Thyroid gland (tissue), 4 donors: ENCODE measurements at regions not wholly inside any gene's neighbourhood (a gene's known extent, or its start where the extent isn't known, plus 50 kb on each side); places are given as distances from the start of the nearest gene placed in this dataset.

ENCODE experiments used
- DNase-seq, 2 donors: peaks; one replicate each; pipeline ENCODE4 v3.0.0-alpha.2; 2019
- H3K27ac ChIP-seq, 3 donors: fragments of 200-600 bp; sonication (generic); 1 replicate in 2 of 3; 2 replicates in 1 of 3; pipeline ENCODE4 v1.5.1; 2016 to 2019; ENCODE audit warnings: mild to moderate bottlenecking in 1 of 3, moderate library complexity in 1 of 3
- H3K27me3 ChIP-seq: fragments of 200-600 bp; sonication (generic); one replicate; pipeline ENCODE4 v1.5.1; 2019
- H3K36me3 ChIP-seq, 2 donors: fragments of 200-600 bp; sonication (generic); one replicate each; pipeline ENCODE4 v1.5.1; 2016 to 2019
- H3K4me1 ChIP-seq, 2 donors: fragments of 200-600 bp; sonication (generic); one replicate each; pipeline ENCODE4 v1.5.1; 2017 to 2019
- H3K4me3 ChIP-seq, 3 donors: fragments of 200-600 bp; sonication (generic); replicated peaks in 1 of 3; 1 replicate in 2 of 3; 2 replicates in 1 of 3; pipeline ENCODE4 v1.5.1; 2016; ENCODE audit warnings: mild to moderate bottlenecking in 1 of 3
- H3K9me3 ChIP-seq: fragments of 200-600 bp; sonication (generic); one replicate; pipeline ENCODE4 v1.5.1; 2017
- POLR2A ChIP-seq, 2 donors: fragments of 450-650 bp; IDR thresholded peaks; one replicate each; pipeline ENCODE4 v1.6.1; 2017; ENCODE audit warnings: antibody characterized with exemption in 2 of 2, mild to moderate bottlenecking in 2 of 2, moderate library complexity in 1 of 2
- WGBS, 2 donors: methylation state at CpG; one replicate each; pipeline ENCODE4 v1.1.5; 2017; 5-methylcytosine and 5-hydroxymethylcytosine counted together
- intact Hi-C: fragments of 100-400 bp; cut with DNase I; formaldehyde crosslinking; loops from one replicate; pipeline ENCODE4 v1.15.1; 2023
- TF ChIP-seq, protein P1 (sequence below), 6 experiments: fragments of 200-600 bp in 3 of 6; fragments of 450-650 bp in 3 of 6; sonication (generic) in 3 of 6; IDR thresholded peaks; one replicate each; pipeline ENCODE4 v1.5.1; 2016 to 2019; ENCODE audit warnings: antibody characterized with exemption in 6 of 6, mild to moderate bottlenecking in 2 of 6, inconsistent platforms in 1 of 6, moderate library complexity in 1 of 6

- intact Hi-C loops = no loop called here
- no peak for DNase-seq
- Histone ChIP-seq H3K4me3 (no peak overlapping the region), H3K36me3 (no peaks in the 10 kb centered on the region), H3K27me3 (no peaks in the 10 kb centered on the region), H3K9me3 (no peaks in the 10 kb centered on the region), H3K27ac (no peak overlapping the region), H3K4me1 (no peaks in the 10 kb centered on the region)
- 68 to 78% methylated on average over 13 of the region's 13 CpGs for WGBS, 2 donors
- TF ChIP-seq POLR2A (IDR thresholded peaks at IDR 0.05) = no peak
- TF ChIP-seq, protein P1, sequence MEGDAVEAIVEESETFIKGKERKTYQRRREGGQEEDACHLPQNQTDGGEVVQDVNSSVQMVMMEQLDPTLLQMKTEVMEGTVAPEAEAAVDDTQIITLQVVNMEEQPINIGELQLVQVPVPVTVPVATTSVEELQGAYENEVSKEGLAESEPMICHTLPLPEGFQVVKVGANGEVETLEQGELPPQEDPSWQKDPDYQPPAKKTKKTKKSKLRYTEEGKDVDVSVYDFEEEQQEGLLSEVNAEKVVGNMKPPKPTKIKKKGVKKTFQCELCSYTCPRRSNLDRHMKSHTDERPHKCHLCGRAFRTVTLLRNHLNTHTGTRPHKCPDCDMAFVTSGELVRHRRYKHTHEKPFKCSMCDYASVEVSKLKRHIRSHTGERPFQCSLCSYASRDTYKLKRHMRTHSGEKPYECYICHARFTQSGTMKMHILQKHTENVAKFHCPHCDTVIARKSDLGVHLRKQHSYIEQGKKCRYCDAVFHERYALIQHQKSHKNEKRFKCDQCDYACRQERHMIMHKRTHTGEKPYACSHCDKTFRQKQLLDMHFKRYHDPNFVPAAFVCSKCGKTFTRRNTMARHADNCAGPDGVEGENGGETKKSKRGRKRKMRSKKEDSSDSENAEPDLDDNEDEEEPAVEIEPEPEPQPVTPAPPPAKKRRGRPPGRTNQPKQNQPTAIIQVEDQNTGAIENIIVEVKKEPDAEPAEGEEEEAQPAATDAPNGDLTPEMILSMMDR (IDR thresholded peaks at IDR 0.05) = no peak
These were observed 239.8 kb upstream of the THBS1 start for GRCh38 chr15:39340903-39341645.

DNA sequence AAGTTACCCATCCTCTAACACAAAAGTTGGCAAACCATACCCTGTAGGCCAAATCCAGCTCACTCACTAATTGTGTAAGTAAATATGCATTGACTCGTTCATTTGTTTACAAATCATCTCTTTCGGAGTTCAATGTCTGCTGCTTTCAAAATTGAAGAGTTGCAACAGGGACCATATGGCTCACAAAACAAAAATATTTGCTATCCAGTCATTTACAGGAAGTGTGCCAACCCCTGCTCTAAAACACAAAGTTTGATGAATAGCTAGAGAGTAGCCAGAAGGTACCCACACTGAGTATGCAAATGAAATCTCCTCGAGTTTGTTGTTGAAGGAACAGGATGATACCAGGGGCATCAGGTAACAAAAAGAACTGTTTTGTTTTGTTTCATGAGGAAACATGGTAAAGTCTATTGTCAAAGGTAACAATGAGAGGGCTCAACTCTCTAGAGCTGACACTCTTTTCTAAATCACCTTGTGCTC is 236.2 kb upstream of the THBS1 start:
- Histone ChIP-seq H3K4me1 (no peaks in the 10 kb centered on the region), H3K4me3 (no peak overlapping the region), H3K27ac (no peak overlapping the region), H3K9me3 (no peaks in the 10 kb centered on the region), H3K27me3 (no peaks in the 10 kb centered on the region), H3K36me3 (no peaks in the 10 kb centered on the region)
- DNase-seq = no peak
- TF ChIP-seq, protein P1 (IDR thresholded peaks at IDR 0.05) = no peak
- TF ChIP-seq POLR2A (IDR thresholded peaks at IDR 0.05) = no peak
- WGBS, 2 donors = 76 to 85% methylated on average over 3 of the region's 3 CpGs
- intact Hi-C loops = no loop called here

GRCh38 chr15:39345176-39345575 is 235.7 kb upstream of the THBS1 start:
- intact Hi-C loops = no loop called here
- TF ChIP-seq, protein P1 (IDR thresholded peaks at IDR 0.05) = no peak
- TF ChIP-seq POLR2A (IDR thresholded peaks at IDR 0.05) = no peak
- H3K27me3 ChIP-seq = no peaks in the 10 kb centered on the region
- 52% methylated on average over 3 of the region's 3 CpGs for WGBS, 2 donors
- no peaks in the 10 kb centered on the region for H3K36me3 ChIP-seq
- no peak overlapping the region for H3K27ac ChIP-seq
- H3K4me3 ChIP-seq = no peak overlapping the region
- DNase-seq = no peak
- H3K9me3 ChIP-seq = no peaks in the 10 kb centered on the region
- no peaks in the 10 kb centered on the region for H3K4me1 ChIP-seq

DNA sequence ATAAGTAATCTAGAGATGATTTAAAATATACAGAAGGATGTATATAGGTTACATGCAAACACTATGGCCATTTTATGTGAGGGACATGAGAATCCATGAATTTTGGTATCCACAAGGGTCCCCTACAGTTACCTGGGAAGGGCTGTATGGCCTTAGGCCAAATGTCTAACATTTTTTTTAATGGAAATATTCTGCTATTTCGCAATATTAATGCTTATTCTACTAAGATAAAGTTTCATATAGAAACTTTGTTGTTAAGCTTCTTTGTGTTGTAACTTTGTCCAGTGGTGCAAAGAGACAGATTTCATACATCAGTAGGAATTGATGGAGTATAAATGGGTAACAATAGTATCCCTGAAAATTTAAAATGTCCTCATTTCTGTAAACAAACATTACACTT is 233.4 kb upstream of the THBS1 start:
- intact Hi-C loops = no loop called here
- 96% methylated on average over 1 of the region's 1 CpG for WGBS, 2 donors

GRCh38 chr15:39350785-39351184 is 230.1 kb upstream of the THBS1 start:
- no peaks in the 10 kb centered on the region for H3K4me1 ChIP-seq
- H3K9me3 ChIP-seq = no peaks in the 10 kb centered on the region
- WGBS, 2 donors = 48 to 53% methylated on average over 4 of the region's 4 CpGs
- TF ChIP-seq, protein P1 (IDR thresholded peaks at IDR 0.05) = no peak
- no peak for TF ChIP-seq POLR2A (IDR thresholded peaks at IDR 0.05)
- H3K4me3 ChIP-seq = no peak overlapping the region
- no peaks in the 10 kb centered on the region for H3K27me3 ChIP-seq
- H3K36me3 ChIP-seq = no peaks in the 10 kb centered on the region
- intact Hi-C loops = no loop called here
- no peak for DNase-seq
- H3K27ac ChIP-seq = no peak overlapping the region

More for the DNA sequence above, 233.4 kb upstream of the THBS1 start:
- no peaks in the 10 kb centered on the region for H3K4me1 ChIP-seq
- no peaks in the 10 kb centered on the region for H3K36me3 ChIP-seq
- no peaks in the 10 kb centered on the region for H3K27me3 ChIP-seq
- DNase-seq = no peak
- no peak overlapping the region for H3K4me3 ChIP-seq
- no peak overlapping the region for H3K27ac ChIP-seq
- no peaks in the 10 kb centered on the region for H3K9me3 ChIP-seq
- TF ChIP-seq, protein P1 (IDR thresholded peaks at IDR 0.05) = no peak
- no peak for TF ChIP-seq POLR2A (IDR thresholded peaks at IDR 0.05)
